ENCODE measurements at regions not wholly inside any gene's neighbourhood (a gene's known extent, or its start where the extent isn't known, plus 50 kb on each side); places are given as distances from the start of the nearest gene placed in this dataset.

- TF ChIP-seq SMC3 (IDR thresholded peaks at IDR 0.05) (no peak), CTCF (IDR thresholded peaks at IDR 0.05) (no peak), POLR2A (IDR thresholded peaks at IDR 0.05; ENCODE audit: low read length) (no peak), BHLHE40 (IDR thresholded peaks at IDR 0.05; ENCODE audit: low read depth, low read length) (no peak), EP300 (IDR thresholded peaks at IDR 0.05) (no peak), KDM5A (IDR thresholded peaks at IDR 0.05) (no peak), NR3C1 (IDR thresholded peaks at IDR 0.05) (no peak), MYC (IDR thresholded peaks at IDR 0.05; ENCODE audit: borderline replicate concordance, low read length) (no peak), JUN (IDR thresholded peaks at IDR 0.05) (no peak)
Observed at GRCh38 chr11:27231530-27231929, 131.5 kb downstream of the CCDC34 start.
